ENCODE measurements at regions not wholly inside any gene's neighbourhood (a gene's known extent, or its start where the extent isn't known, plus 50 kb on each side); places are given as distances from the start of the nearest gene placed in this dataset. TPM values are rescaled to one million over a fixed set of nuclear protein-coding genes. Genes with fewer than 3 reads are reported as not detected.
"Not testable (repeated sequence)": the region's sequence is repeated elsewhere in the genome, so short reads cannot be mapped to it uniquely, and the experiment has no call there.

GRCh38 chr21:9130817-9131216, 1390.6 kb upstream of the TPTE start:
- H2BK5ac ChIP-seq (ENCODE audit: low read depth, low read length, poor library complexity, severe bottlenecking); H4K20me1 ChIP-seq (ENCODE audit: insufficient read depth, low read length); H2BK120ac ChIP-seq (ENCODE audit: low read depth, low read length); H3K4me3 ChIP-seq (ENCODE audit: insufficient read depth, low read depth, low read length); ATAC-seq (ENCODE audit: low read depth); H2AK5ac ChIP-seq (ENCODE audit: low read depth, low read length); H3K18ac ChIP-seq (ENCODE audit: low read depth, low read length); dilution Hi-C loops (cut with HindIII; ENCODE audit: low sequenced_read_pairs, unreplicated experiment); H2BK15ac ChIP-seq (ENCODE audit: low read depth, low read length); H3K79me1 ChIP-seq (ENCODE audit: low read depth in 1 of 2, low read length in 2 of 2); H4K91ac ChIP-seq (ENCODE audit: insufficient read depth, low read depth, low read length); H3K4ac ChIP-seq (ENCODE audit: low read depth, low read length); in situ Hi-C loops (cut with MboI; ENCODE audit: low sequenced_read_pairs); H3K23ac ChIP-seq (ENCODE audit: low read depth, low read length); intact Hi-C loops (cut with micrococcal nuclease); H3K56ac ChIP-seq (ENCODE audit: extremely low read depth, insufficient read depth, low read length); POLR2A ChIA-PET (ENCODE audit: unreplicated experiment); H4K8ac ChIP-seq (ENCODE audit: low read depth in 2 of 2, low read length in 2 of 2); H3K4me1 ChIP-seq (ENCODE audit: control insufficient read depth, insufficient read depth, low read length); H3K36me3 ChIP-seq (ENCODE audit: control insufficient read depth, insufficient read depth, low read length); CTCF ChIA-PET; H3K27me3 ChIP-seq (ENCODE audit: control insufficient read depth, insufficient read depth, low read length); H3K9me1 ChIP-seq (ENCODE audit: insufficient read depth, low read length); H3K9me3 ChIP-seq (ENCODE audit: control insufficient read depth, insufficient read depth, low read length); H3K4me2 ChIP-seq (ENCODE audit: low read depth, low read length); BruUV-seq (replicated peaks); H2BK20ac ChIP-seq (ENCODE audit: low read depth, low read length); H3K9ac ChIP-seq (ENCODE audit: low read depth, low read length); H2AK9ac ChIP-seq (replicated peaks; ENCODE audit: low read depth, low read length, poor library complexity); H4K5ac ChIP-seq (ENCODE audit: low read depth, low read length); H3K14ac ChIP-seq (replicated peaks; ENCODE audit: low read depth, low read length); H2AFZ ChIP-seq (replicated peaks; ENCODE audit: low read length, poor library complexity); DNase-seq; H3K27ac ChIP-seq (ENCODE audit: insufficient read depth, low read length): not testable (repeated sequence)
- WGBS, 2 experiments (ENCODE audit: extremely low coverage in 2 of 2, insufficient read length in 1 of 2) = no CpG with 5 or more reads among the region's 6 CpGs

Small RNA genes in the stretch of these regions (microRNA-seq; reads per million reads assigned to microRNA genes)
- gene CR392039.1 (ENCODE audit: insufficient read depth, insufficient read length) = not detected

Small RNA genes in the stretch of these regions (small RNA-seq; reads per million reads assigned to genes)
- 0 reads per million in 5 experiments for gene CR392039.1
